SK-N-SH (cell line): ENCODE measurements at regions not wholly inside any gene's neighbourhood (a gene's known extent, or its start where the extent isn't known, plus 50 kb on each side); places are given as distances from the start of the nearest gene placed in this dataset.

ENCODE experiments used
- EP300 ChIP-seq, 2 experiments: IDR thresholded peaks; 2 replicates each; pipeline versions ENCODE4 v1.4.0 to v1.6.1; 2012; ENCODE audit warnings: borderline replicate concordance in 1 of 2, low read depth in 1 of 2, low read length in 1 of 2
- FOXM1 ChIP-seq: IDR thresholded peaks from 2 replicates; pipeline ENCODE4 v1.4.0; 2012; ENCODE audit warnings: low read depth, mild to moderate bottlenecking
- MXI1 ChIP-seq: IDR thresholded peaks from 2 replicates; pipeline ENCODE4 v1.6.1; 2012; ENCODE audit warnings: mild to moderate bottlenecking, low read depth, low read length, improper control_type of control experiment
- NFIC ChIP-seq: IDR thresholded peaks from 2 replicates; pipeline ENCODE4 v1.4.0; 2012; ENCODE audit warnings: borderline replicate concordance
- NRF1 ChIP-seq: IDR thresholded peaks from 2 replicates; pipeline ENCODE4 v1.6.1; 2012; ENCODE audit warnings: low read depth, mild to moderate bottlenecking, low read length
- POLR2AphosphoS5 ChIP-seq: IDR thresholded peaks from 2 replicates; pipeline ENCODE4 v1.6.1; 2012; ENCODE audit warnings: low read depth, low read length
- RCOR1 ChIP-seq: fragments of 150-350 bp; IDR thresholded peaks from 2 replicates; pipeline ENCODE4 v1.6.1; 2017; ENCODE audit warnings: antibody characterized with exemption, low read length
- TAF1 ChIP-seq: IDR thresholded peaks from 2 replicates; pipeline ENCODE4 v1.6.1; 2012; ENCODE audit warnings: low read depth, mild to moderate bottlenecking, low read length, moderate library complexity, borderline replicate concordance
- TCF12 ChIP-seq: IDR thresholded peaks from 2 replicates; pipeline ENCODE4 v1.4.0; 2012
- YY1 ChIP-seq: IDR thresholded peaks from 2 replicates; pipeline ENCODE4 v1.4.0; 2012; ENCODE audit warnings: low read depth, mild to moderate bottlenecking
- TF ChIP-seq, protein P1 (sequence below): IDR thresholded peaks from 2 replicates; pipeline ENCODE4 v1.4.0; 2012; ENCODE audit warnings: low read depth
- TF ChIP-seq, protein P2 (sequence below): fragments of 200-600 bp; sonication (generic); IDR thresholded peaks from 2 replicates; pipeline ENCODE4 v1.6.1; 2017; ENCODE audit warnings: antibody characterized with exemption, mild to moderate bottlenecking, moderate library complexity

- TF ChIP-seq EP300 (IDR thresholded peaks at IDR 0.05; ENCODE audit: borderline replicate concordance in 1 of 2, low read depth in 1 of 2, low read length in 1 of 2) (no peak), TCF12 (no peak), FOXM1 (no peak), YY1 (no peak), MXI1 (no peak), TAF1 (no peak), POLR2AphosphoS5 (no peak), NFIC (no peak), NRF1 (no peak), RCOR1 (no peak)
- TF ChIP-seq, protein P1, sequence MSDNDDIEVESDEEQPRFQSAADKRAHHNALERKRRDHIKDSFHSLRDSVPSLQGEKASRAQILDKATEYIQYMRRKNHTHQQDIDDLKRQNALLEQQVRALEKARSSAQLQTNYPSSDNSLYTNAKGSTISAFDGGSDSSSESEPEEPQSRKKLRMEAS, result no peak
- TF ChIP-seq, protein P2, sequence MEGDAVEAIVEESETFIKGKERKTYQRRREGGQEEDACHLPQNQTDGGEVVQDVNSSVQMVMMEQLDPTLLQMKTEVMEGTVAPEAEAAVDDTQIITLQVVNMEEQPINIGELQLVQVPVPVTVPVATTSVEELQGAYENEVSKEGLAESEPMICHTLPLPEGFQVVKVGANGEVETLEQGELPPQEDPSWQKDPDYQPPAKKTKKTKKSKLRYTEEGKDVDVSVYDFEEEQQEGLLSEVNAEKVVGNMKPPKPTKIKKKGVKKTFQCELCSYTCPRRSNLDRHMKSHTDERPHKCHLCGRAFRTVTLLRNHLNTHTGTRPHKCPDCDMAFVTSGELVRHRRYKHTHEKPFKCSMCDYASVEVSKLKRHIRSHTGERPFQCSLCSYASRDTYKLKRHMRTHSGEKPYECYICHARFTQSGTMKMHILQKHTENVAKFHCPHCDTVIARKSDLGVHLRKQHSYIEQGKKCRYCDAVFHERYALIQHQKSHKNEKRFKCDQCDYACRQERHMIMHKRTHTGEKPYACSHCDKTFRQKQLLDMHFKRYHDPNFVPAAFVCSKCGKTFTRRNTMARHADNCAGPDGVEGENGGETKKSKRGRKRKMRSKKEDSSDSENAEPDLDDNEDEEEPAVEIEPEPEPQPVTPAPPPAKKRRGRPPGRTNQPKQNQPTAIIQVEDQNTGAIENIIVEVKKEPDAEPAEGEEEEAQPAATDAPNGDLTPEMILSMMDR, result no peak
Measured at GRCh38 chr11:134524896-134525845, 113.1 kb upstream of the B3GAT1 start.
